ENCODE measurements at regions not wholly inside any gene's neighbourhood (a gene's known extent, or its start where the extent isn't known, plus 50 kb on each side); places are given as distances from the start of the nearest gene placed in this dataset.

- TF ChIP-seq CTCF (IDR thresholded peaks at IDR 0.05; ENCODE audit: borderline replicate concordance, extremely low read depth, low read length, poor library complexity, severe bottlenecking) (no peak), EZH2 (IDR thresholded peaks at IDR 0.05; ENCODE audit: borderline replicate concordance, low read depth, low read length, severe bottlenecking) (no peak)
These were observed 126.5 kb downstream of the CHST1 start for GRCh38 chr11:45538939-45539338.

All from DND-41 (cell line).